ENCODE measurements at regions not wholly inside any gene's neighbourhood (a gene's known extent, or its start where the extent isn't known, plus 50 kb on each side); places are given as distances from the start of the nearest gene placed in this dataset.

GRCh38 chr7:9102846-9103245 lies 669.4 kb downstream of the NXPH1 start:
- H3K36me3 ChIP-seq (ENCODE audit: control insufficient read depth in 4 of 4, insufficient read depth in 4 of 4, low read length in 4 of 4): no peaks in the 10 kb centered on the region
- ATAC-seq (ENCODE audit: insufficient read depth, low FRiP score) (no peak), DNase-seq (no peak)

GRCh38 chr7:9106747-9107146 lies 673.3 kb downstream of the NXPH1 start:
- no peaks in the 10 kb centered on the region for H3K4me1 ChIP-seq (ENCODE audit: control insufficient read depth in 5 of 5, insufficient read depth in 5 of 5, low read length in 5 of 5)
- H3K9me3 ChIP-seq (ENCODE audit: control insufficient read depth in 4 of 4, insufficient read depth in 3 of 4, low read length in 3 of 4): peaks cover 0 to 11% (median 0%) of the 10 kb centered on the region in 4 donors
- no peaks in the 10 kb centered on the region for H3K27me3 ChIP-seq (ENCODE audit: control insufficient read depth in 3 of 3, insufficient read depth in 3 of 3, low read length in 2 of 3)
- 83 to 89% methylated on average over 3 of the region's 3 CpGs for WGBS, 2 donors
- TF ChIP-seq CTCF (IDR thresholded peaks at IDR 0.05; ENCODE audit: control extremely low read depth, extremely low read depth): no peak
- no peaks in the 10 kb centered on the region for H3K36me3 ChIP-seq (ENCODE audit: control insufficient read depth in 4 of 4, insufficient read depth in 4 of 4, low read length in 4 of 4)
- no peak overlapping the region for H3K4me3 ChIP-seq
- no peak for ATAC-seq (ENCODE audit: insufficient read depth, low FRiP score)
- H3K9ac ChIP-seq (ENCODE audit: insufficient read depth in 1 of 2, low read length in 2 of 2): no peak overlapping the region
- H3K27ac ChIP-seq (ENCODE audit: low read depth in 1 of 2, low read length in 1 of 2): no peak overlapping the region
- DNase-seq: no peak

More at GRCh38 chr7:9102846-9103245, 669.4 kb downstream of the NXPH1 start:
- H3K27me3 ChIP-seq (ENCODE audit: control insufficient read depth in 3 of 3, insufficient read depth in 3 of 3, low read length in 2 of 3): no peaks in the 10 kb centered on the region
- no peaks in the 10 kb centered on the region for H3K4me1 ChIP-seq (ENCODE audit: control insufficient read depth in 5 of 5, insufficient read depth in 5 of 5, low read length in 5 of 5)
- H3K9me3 ChIP-seq (ENCODE audit: control insufficient read depth in 4 of 4, insufficient read depth in 3 of 4, low read length in 3 of 4): peaks cover 0 to 11% (median 0%) of the 10 kb centered on the region in 4 donors
- H3K4me3 ChIP-seq: no peak overlapping the region
- no peak for TF ChIP-seq CTCF (IDR thresholded peaks at IDR 0.05; ENCODE audit: control extremely low read depth, extremely low read depth)
- H3K27ac ChIP-seq (ENCODE audit: low read depth in 1 of 2, low read length in 1 of 2): no peak overlapping the region
- no peak overlapping the region for H3K9ac ChIP-seq (ENCODE audit: insufficient read depth in 1 of 2, low read length in 2 of 2)

- Histone ChIP-seq H3K4me1 (ENCODE audit: control insufficient read depth in 5 of 5, insufficient read depth in 5 of 5, low read length in 5 of 5) (no peaks in the 10 kb centered on the region), H3K4me3 (no peak overlapping the region), H3K27me3 (ENCODE audit: control insufficient read depth in 3 of 3, insufficient read depth in 3 of 3, low read length in 2 of 3) (no peaks in the 10 kb centered on the region), H3K9ac (ENCODE audit: insufficient read depth in 1 of 2, low read length in 2 of 2) (no peak overlapping the region), H3K9me3 (ENCODE audit: control insufficient read depth in 4 of 4, insufficient read depth in 3 of 4, low read length in 3 of 4) (no peaks in the 10 kb centered on the region), H3K27ac (ENCODE audit: low read depth in 1 of 2, low read length in 1 of 2) (no peak overlapping the region), H3K36me3 (ENCODE audit: control insufficient read depth in 4 of 4, insufficient read depth in 4 of 4, low read length in 4 of 4) (no peaks in the 10 kb centered on the region)
- no peak for DNase-seq
- no peak for ATAC-seq (ENCODE audit: insufficient read depth, low FRiP score)
- no peak for TF ChIP-seq CTCF (IDR thresholded peaks at IDR 0.05; ENCODE audit: control extremely low read depth, extremely low read depth)
These were observed 686.9 kb downstream of the NXPH1 start for GRCh38 chr7:9120331-9120730.

GRCh38 chr7:9124320-9124719 lies 690.9 kb downstream of the NXPH1 start:
- Histone ChIP-seq H3K9ac (ENCODE audit: insufficient read depth in 1 of 2, low read length in 2 of 2) (no peak overlapping the region), H3K36me3 (ENCODE audit: control insufficient read depth in 4 of 4, insufficient read depth in 4 of 4, low read length in 4 of 4) (no peaks in the 10 kb centered on the region), H3K27ac (ENCODE audit: low read depth in 1 of 2, low read length in 1 of 2) (no peak overlapping the region), H3K4me1 (ENCODE audit: control insufficient read depth in 5 of 5, insufficient read depth in 5 of 5, low read length in 5 of 5) (no peaks in the 10 kb centered on the region), H3K9me3 (ENCODE audit: control insufficient read depth in 4 of 4, insufficient read depth in 3 of 4, low read length in 3 of 4) (no peaks in the 10 kb centered on the region), H3K4me3 (no peak overlapping the region), H3K27me3 (ENCODE audit: control insufficient read depth in 3 of 3, insufficient read depth in 3 of 3, low read length in 2 of 3) (no peaks in the 10 kb centered on the region)
- DNase-seq: no peak
- no peak for ATAC-seq (ENCODE audit: insufficient read depth, low FRiP score)
- 79 to 88% methylated on average over 2 of the region's 2 CpGs for WGBS, 2 donors
- no peak for TF ChIP-seq CTCF (IDR thresholded peaks at IDR 0.05; ENCODE audit: control extremely low read depth, extremely low read depth)
